Activated CD8-positive, alpha-beta T cell treated with anti-CD3 and anti-CD28 coated beads for 36 hours (primary cell): ENCODE measurements at regions not wholly inside any gene's neighbourhood (a gene's known extent, or its start where the extent isn't known, plus 50 kb on each side); places are given as distances from the start of the nearest gene placed in this dataset.
"Not testable (repeated sequence)": the region's sequence is repeated elsewhere in the genome, so short reads cannot be mapped to it uniquely, and the experiment has no call there.

ENCODE experiments used
- ATAC-seq: fragments of 200-7000 bp; cut with Tn5 transposase; one replicate; pipeline ENCODE4 v1.10.0; 2021; ENCODE audit warnings: mild to moderate bottlenecking, moderate library complexity
- CTCF ChIA-PET: fragments of 350-600 bp; sonication (Branson Sonifier 250); formaldehyde crosslinking; loops from one replicate; lab custom pipeline; 2021; ENCODE audit warnings: antibody characterized with exemption; lab: Charles Lee
- POLR2A ChIA-PET: fragments of 350-600 bp; sonication (Branson Sonifier 250); formaldehyde crosslinking; loops from one replicate; lab custom pipeline; 2021; ENCODE audit warnings: antibody characterized with exemption; lab: Charles Lee
- DNase-seq: peaks from one replicate; pipeline ENCODE4 v3.0.0-alpha.2; 2020
- H3K27ac Mint-ChIP-seq: one replicate; pipeline ENCODE4 v1.8.0; 2021; ENCODE audit warnings: mild to moderate bottlenecking, mixed read lengths
- H3K27me3 Mint-ChIP-seq: one replicate; pipeline ENCODE4 v1.8.0; 2021; ENCODE audit warnings: mixed read lengths
- H3K36me3 Mint-ChIP-seq: one replicate; pipeline ENCODE4 v1.8.0; 2021; ENCODE audit warnings: low read depth, mixed read lengths
- H3K4me1 Mint-ChIP-seq: one replicate; pipeline ENCODE4 v1.8.0; 2021; ENCODE audit warnings: low read depth, mixed read lengths
- H3K4me3 Mint-ChIP-seq: one replicate; pipeline ENCODE4 v1.8.0; 2021; ENCODE audit warnings: mild to moderate bottlenecking, moderate library complexity, mixed read lengths
- H3K9me3 Mint-ChIP-seq: one replicate; pipeline ENCODE4 v1.8.0; 2021; ENCODE audit warnings: mixed read lengths
- intact Hi-C: fragments of 100-400 bp; cut with micrococcal nuclease; formaldehyde crosslinking; loops from one replicate; pipeline ENCODE4 v1.10.0; 2022
- TF ChIP-seq, protein P1 (sequence below): fragments of 200-600 bp; IDR thresholded peaks from one replicate; pipeline ENCODE4 v1.8.0; 2022; ENCODE audit warnings: antibody characterized with exemption, mild to moderate bottlenecking

DNA sequence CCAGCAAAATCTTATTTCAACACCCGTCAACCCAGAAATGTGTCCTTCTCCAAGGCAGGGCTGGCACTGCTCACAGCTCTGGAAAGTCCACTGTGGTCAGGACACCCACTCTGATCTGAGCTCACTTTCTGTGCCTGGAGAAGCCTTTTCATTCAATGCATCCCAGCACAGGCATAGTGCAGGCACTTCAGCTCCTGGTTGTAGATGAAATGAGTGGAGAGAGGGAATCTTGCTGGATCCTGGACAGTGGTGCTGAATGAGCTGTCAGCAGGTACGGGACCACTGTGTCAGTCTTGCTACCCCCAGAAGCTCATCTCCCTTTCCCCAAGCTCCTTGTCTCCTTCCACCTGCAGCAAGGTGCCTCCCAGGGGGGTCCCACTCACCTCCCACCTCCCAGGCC lies 86.1 kb upstream of the SALL1 start:
- ChIA-PET CTCF (no interaction called here), POLR2A (no interaction called here)
- H3K9me3 Mint-ChIP-seq = peaks cover 3% of the 10 kb centered on the region
- H3K4me3 Mint-ChIP-seq = no peak overlapping the region
- peaks cover 2% of the 10 kb centered on the region for H3K27me3 Mint-ChIP-seq
- intact Hi-C loops = no loop called here
- ATAC-seq (no peak), DNase-seq (no peak)
- H3K4me1 Mint-ChIP-seq = no peaks in the 10 kb centered on the region
- no peak overlapping the region for H3K27ac Mint-ChIP-seq
- H3K36me3 Mint-ChIP-seq = no peaks in the 10 kb centered on the region
- TF ChIP-seq, protein P1, sequence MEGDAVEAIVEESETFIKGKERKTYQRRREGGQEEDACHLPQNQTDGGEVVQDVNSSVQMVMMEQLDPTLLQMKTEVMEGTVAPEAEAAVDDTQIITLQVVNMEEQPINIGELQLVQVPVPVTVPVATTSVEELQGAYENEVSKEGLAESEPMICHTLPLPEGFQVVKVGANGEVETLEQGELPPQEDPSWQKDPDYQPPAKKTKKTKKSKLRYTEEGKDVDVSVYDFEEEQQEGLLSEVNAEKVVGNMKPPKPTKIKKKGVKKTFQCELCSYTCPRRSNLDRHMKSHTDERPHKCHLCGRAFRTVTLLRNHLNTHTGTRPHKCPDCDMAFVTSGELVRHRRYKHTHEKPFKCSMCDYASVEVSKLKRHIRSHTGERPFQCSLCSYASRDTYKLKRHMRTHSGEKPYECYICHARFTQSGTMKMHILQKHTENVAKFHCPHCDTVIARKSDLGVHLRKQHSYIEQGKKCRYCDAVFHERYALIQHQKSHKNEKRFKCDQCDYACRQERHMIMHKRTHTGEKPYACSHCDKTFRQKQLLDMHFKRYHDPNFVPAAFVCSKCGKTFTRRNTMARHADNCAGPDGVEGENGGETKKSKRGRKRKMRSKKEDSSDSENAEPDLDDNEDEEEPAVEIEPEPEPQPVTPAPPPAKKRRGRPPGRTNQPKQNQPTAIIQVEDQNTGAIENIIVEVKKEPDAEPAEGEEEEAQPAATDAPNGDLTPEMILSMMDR = no peak

DNA sequence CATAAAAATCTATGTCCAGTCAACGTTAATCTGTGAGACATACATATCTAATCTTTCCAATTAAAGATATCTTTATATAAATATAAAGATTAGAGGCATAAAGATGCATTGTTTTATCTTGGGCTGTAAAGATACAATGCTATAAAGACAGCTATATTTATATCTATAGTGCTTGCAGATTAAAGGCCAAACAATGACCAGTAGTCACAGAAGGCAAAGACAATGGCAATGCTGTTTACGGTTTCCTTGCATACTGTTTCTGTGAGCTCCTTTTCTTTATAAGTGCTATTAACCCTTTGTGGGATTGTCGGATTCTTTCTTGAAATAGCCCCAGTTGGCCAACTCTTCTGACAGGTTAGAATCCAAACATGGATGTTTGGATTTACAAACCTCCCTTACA lies 85.5 kb upstream of the SALL1 start:
- TF ChIP-seq, protein P1 = no peak
- H3K4me1 Mint-ChIP-seq = no peaks in the 10 kb centered on the region
- CTCF ChIA-PET = no interaction called here
- ATAC-seq = no peak
- no peak overlapping the region for H3K27ac Mint-ChIP-seq
- peaks cover 2% of the 10 kb centered on the region for H3K27me3 Mint-ChIP-seq
- H3K36me3 Mint-ChIP-seq = no peaks in the 10 kb centered on the region
- intact Hi-C loops = no loop called here
- no peak overlapping the region for H3K4me3 Mint-ChIP-seq
- no peak for DNase-seq
- POLR2A ChIA-PET = no interaction called here
- H3K9me3 Mint-ChIP-seq = peaks cover 3% of the 10 kb centered on the region

GRCh38 chr16:51231702-51232101 lies 80.6 kb upstream of the SALL1 start:
- intact Hi-C loops = no loop called here
- H3K36me3 Mint-ChIP-seq = no peaks in the 10 kb centered on the region
- ChIA-PET CTCF (no interaction called here), POLR2A (no interaction called here)
- no peaks in the 10 kb centered on the region for H3K4me1 Mint-ChIP-seq
- peaks cover 1% of the 10 kb centered on the region for H3K9me3 Mint-ChIP-seq
- TF ChIP-seq, protein P1 = no peak
- no peak overlapping the region for H3K4me3 Mint-ChIP-seq
- DNase-seq (no peak), ATAC-seq (no peak)
- no peaks in the 10 kb centered on the region for H3K27me3 Mint-ChIP-seq
- H3K27ac Mint-ChIP-seq = no peak overlapping the region

DNA sequence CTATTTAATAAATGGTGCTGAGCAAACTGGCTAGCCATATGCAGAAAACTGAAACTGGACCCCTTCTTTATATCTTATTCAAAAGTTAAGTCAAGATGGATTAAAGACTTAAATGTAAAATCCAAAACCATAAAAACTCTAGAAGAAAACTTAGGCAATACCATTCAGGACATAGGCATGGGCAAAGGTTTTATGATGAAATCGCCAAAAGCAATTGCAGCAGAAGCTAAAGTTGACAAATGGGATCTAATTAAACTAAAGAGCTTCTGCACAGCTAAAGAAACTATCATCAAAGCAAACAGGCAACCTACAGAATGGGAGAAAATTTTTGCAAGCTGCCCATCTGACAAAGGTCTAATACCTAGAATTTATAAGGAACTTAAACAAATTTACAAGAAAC lies 79.0 kb upstream of the SALL1 start:
- DNase-seq, H3K36me3 Mint-ChIP-seq, POLR2A ChIA-PET, H3K4me1 Mint-ChIP-seq, ATAC-seq, CTCF ChIA-PET, intact Hi-C loops, H3K4me3 Mint-ChIP-seq, H3K27ac Mint-ChIP-seq, H3K27me3 Mint-ChIP-seq, H3K9me3 Mint-ChIP-seq: not testable (repeated sequence)

DNA sequence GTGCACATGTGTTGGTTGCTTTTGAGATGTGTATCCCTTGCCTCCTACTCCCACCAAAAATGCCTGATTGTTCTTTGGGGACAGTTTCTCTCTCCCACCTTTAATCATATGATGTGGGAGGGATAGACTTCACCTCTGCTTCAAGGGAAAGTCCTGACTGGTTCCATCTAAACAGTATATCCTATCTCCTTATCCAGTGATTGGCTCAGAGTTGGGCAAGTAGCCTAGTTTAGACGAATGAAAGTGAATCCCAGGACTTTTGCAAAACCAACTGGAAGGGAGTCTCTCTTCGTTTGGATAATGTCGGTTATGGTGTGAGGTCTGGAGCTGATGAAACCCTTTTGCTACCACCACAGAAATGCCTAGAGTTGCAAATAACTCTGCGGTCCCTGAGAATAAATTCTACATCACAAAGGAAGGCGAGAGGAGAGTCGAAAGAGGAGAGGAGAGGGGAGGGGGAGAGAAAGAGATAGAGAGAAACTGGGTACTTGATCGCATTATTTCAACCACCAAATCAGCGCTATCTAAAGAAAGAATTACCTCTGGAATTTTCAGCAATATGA lies 77.1 kb upstream of the SALL1 start:
- DNase-seq = no peak
- H3K27me3 Mint-ChIP-seq = no peaks in the 10 kb centered on the region
- H3K36me3 Mint-ChIP-seq = no peaks in the 10 kb centered on the region
- TF ChIP-seq, protein P1 = no peak
- H3K4me3 Mint-ChIP-seq = no peak overlapping the region
- H3K27ac Mint-ChIP-seq = no peak overlapping the region
- peaks cover 4% of the 10 kb centered on the region for H3K9me3 Mint-ChIP-seq
- ChIA-PET POLR2A (no interaction called here), CTCF (no interaction called here)
- ATAC-seq = no peak
- H3K4me1 Mint-ChIP-seq = no peaks in the 10 kb centered on the region
- intact Hi-C loops = no loop called here

- intact Hi-C loops = no loop called here
- Mint-ChIP-seq H3K4me1 (no peaks in the 10 kb centered on the region), H3K27me3 (no peaks in the 10 kb centered on the region), H3K4me3 (no peak overlapping the region), H3K36me3 (no peaks in the 10 kb centered on the region), H3K9me3 (peaks cover 4% of the 10 kb centered on the region), H3K27ac (no peak overlapping the region)
- ChIA-PET CTCF (no interaction called here), POLR2A (no interaction called here)
- no peak for ATAC-seq
- DNase-seq = no peak
- TF ChIP-seq, protein P1 = no peak
Measured at GRCh38 chr16:51225878-51226277, 74.8 kb upstream of the SALL1 start.
